DMS153 (cell line): ENCODE measurements at regions not wholly inside any gene's neighbourhood (a gene's known extent, or its start where the extent isn't known, plus 50 kb on each side); places are given as distances from the start of the nearest gene placed in this dataset.
A peak's percentile ranks its signal among the peaks of the same experiment; 100 is the strongest.

Experiments used
- DNase-seq: peaks from one replicate; lab custom pipeline; 2025; lab: John Stamatoyannopoulos, UW

GRCh38 chr9:28747351-28747985, 1174.2 kb upstream of the C9orf72 start:
- DNase-seq = no peak

GRCh38 chr9:28750136-28750535, 1176.9 kb upstream of the C9orf72 start:
- no peak for DNase-seq

- no peak for DNase-seq
Measured at GRCh38 chr9:28758341-28758740, 1185.1 kb upstream of the C9orf72 start.

GRCh38 chr9:28758971-28759370, 1185.7 kb upstream of the C9orf72 start:
- DNase-seq = no peak

- DNase-seq = no peak
Measured at GRCh38 chr9:28762167-28762566, 1188.9 kb upstream of the C9orf72 start.

- no peak for DNase-seq
Measured at GRCh38 chr9:28764532-28764931, 1191.3 kb upstream of the C9orf72 start.

GRCh38 chr9:28770226-28770625, 1196.9 kb upstream of the C9orf72 start:
- DNase-seq = no peak

GRCh38 chr9:28770827-28771226, 1197.5 kb upstream of the C9orf72 start:
- no peak for DNase-seq

- DNase-seq = peak; percentile 55
Measured at GRCh38 chr9:28774433-28775235, 1201.4 kb upstream of the C9orf72 start.

- DNase-seq = no peak
Measured at GRCh38 chr9:28779243-28779642, 1206.0 kb upstream of the C9orf72 start.

- no peak for DNase-seq
Measured at GRCh38 chr9:28781481-28781880, 1208.2 kb upstream of the C9orf72 start.

GRCh38 chr9:28782630-28783029, 1209.3 kb upstream of the C9orf72 start:
- DNase-seq = no peak

GRCh38 chr9:28792716-28793115, 1219.4 kb upstream of the C9orf72 start:
- no peak for DNase-seq

- no peak for DNase-seq
Measured at GRCh38 chr9:28799876-28800275, 1226.6 kb upstream of the C9orf72 start.

GRCh38 chr9:28801144-28801799, 1228.0 kb upstream of the C9orf72 start:
- DNase-seq = no peak

- no peak for DNase-seq
Measured at GRCh38 chr9:28805197-28805596, 1231.9 kb upstream of the C9orf72 start.

GRCh38 chr9:28808042-28808441, 1234.8 kb upstream of the C9orf72 start:
- DNase-seq = no peak

GRCh38 chr9:28810388-28811075, 1237.3 kb upstream of the C9orf72 start:
- no peak for DNase-seq

- DNase-seq = no peak
Measured at GRCh38 chr9:28820741-28821140, 1247.5 kb upstream of the C9orf72 start.

- no peak for DNase-seq
Measured at GRCh38 chr9:28821240-28821639, 1248.0 kb upstream of the C9orf72 start.

- no peak for DNase-seq
Measured at GRCh38 chr9:28824432-28824963, 1251.2 kb upstream of the C9orf72 start.

GRCh38 chr9:28832168-28832770, 1259.0 kb upstream of the C9orf72 start:
- no peak for DNase-seq
